GM12873 (cell line): ENCODE measurements at regions not wholly inside any gene's neighbourhood (a gene's known extent, or its start where the extent isn't known, plus 50 kb on each side); places are given as distances from the start of the nearest gene placed in this dataset.

Experiments
- TF ChIP-seq, protein P1 (sequence below): IDR thresholded peaks from 2 replicates; pipeline ENCODE4 v1.5.1; 2012; ENCODE audit warnings: low read depth, mild to moderate bottlenecking, moderate library complexity, low read length, control low read depth; ENCODE audit not compliant: insufficient read depth; ENCODE audit errors: missing control alignments

GRCh38 chr4:181796502-181796901 lies 446.7 kb upstream of the TENM3 start:
- TF ChIP-seq, protein P1, sequence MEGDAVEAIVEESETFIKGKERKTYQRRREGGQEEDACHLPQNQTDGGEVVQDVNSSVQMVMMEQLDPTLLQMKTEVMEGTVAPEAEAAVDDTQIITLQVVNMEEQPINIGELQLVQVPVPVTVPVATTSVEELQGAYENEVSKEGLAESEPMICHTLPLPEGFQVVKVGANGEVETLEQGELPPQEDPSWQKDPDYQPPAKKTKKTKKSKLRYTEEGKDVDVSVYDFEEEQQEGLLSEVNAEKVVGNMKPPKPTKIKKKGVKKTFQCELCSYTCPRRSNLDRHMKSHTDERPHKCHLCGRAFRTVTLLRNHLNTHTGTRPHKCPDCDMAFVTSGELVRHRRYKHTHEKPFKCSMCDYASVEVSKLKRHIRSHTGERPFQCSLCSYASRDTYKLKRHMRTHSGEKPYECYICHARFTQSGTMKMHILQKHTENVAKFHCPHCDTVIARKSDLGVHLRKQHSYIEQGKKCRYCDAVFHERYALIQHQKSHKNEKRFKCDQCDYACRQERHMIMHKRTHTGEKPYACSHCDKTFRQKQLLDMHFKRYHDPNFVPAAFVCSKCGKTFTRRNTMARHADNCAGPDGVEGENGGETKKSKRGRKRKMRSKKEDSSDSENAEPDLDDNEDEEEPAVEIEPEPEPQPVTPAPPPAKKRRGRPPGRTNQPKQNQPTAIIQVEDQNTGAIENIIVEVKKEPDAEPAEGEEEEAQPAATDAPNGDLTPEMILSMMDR = no peak

DNA sequence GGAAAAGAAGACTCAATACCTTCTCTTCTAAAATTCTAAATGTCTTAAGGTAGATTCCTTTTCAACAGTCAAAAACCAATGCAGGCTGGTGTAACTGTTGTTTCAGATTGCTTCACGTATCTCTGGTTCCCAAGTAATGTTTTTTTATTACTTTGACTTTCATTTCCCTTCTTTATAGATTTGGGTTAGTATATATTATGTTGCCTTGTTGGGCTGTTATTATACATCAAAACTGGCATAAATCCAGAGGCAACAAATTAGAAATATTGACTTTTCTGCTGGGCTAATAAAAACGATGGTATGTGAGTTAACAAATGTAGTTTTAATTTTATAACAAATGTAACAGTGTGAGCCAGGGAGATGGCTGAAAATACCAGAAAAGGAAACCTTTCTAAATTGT lies 444.7 kb upstream of the TENM3 start:
- TF ChIP-seq, protein P1 = no peak

GRCh38 chr4:181799561-181800069 lies 443.6 kb upstream of the TENM3 start:
- TF ChIP-seq, protein P1 = no peak

DNA sequence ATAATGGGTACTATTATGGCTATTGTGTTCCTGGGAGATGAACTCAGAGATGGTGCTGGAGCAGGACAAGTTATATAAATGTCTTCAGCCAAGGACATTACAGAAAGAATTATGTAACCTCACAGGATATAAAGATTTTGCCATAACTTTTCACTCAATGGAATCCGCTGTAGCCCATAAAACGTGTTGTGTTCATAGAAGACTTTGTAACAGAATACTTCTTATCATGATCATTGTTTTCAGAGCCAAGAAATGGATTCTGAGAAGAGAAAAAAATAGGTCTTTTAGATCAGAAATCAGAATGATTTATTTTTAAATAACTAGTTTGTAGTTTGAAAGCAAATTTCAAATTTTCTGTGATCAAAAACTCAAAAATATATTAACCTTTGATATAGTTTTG lies 441.0 kb upstream of the TENM3 start:
- TF ChIP-seq, protein P1 = no peak

DNA sequence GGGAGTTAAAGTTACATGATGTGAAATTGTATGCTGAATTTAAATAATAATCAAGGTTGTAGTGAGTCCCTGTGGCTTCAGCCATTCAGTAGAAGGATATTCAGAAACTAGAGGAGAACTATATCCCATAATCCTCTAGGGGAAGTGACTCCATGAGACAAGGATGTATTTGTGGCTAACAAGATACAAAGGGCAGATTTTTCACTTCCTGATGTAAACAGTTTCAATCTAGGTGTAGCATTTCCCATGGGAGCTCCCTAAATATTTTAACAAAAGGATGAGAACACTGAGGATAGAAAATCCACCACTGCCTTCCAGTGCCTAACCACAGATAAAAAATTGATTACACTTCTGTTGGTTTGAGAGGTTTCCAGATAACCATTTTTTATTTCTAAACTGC lies 435.4 kb upstream of the TENM3 start:
- TF ChIP-seq, protein P1 = no peak

GRCh38 chr4:181810711-181811110 lies 432.5 kb upstream of the TENM3 start:
- TF ChIP-seq, protein P1 = no peak

DNA sequence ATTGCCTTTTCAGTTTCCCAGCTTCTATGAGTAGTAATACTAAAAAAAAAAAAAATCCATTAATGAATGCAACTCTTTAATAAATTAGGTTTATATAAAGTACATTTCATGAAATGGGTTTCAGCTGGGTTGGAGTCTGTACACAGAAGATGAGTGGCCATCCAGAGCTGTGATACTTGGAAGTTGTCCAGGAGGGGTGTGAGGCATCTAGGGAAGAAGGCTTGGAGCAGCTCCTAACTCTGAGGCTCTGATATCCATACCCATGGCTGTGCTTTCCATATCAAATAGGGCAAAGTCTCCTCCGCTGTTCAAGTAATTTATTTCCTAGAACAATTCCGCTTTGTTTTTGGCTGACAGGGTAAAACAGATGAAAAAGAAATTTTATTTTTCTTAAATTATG lies 423.3 kb upstream of the TENM3 start:
- TF ChIP-seq, protein P1 = no peak
